Mesenteric fat pad (tissue), 1 donor: ENCODE measurements at regions not wholly inside any gene's neighbourhood (a gene's known extent, or its start where the extent isn't known, plus 50 kb on each side); places are given as distances from the start of the nearest gene placed in this dataset.

Source experiments
- DNase-seq: peaks from one replicate; pipeline ENCODE4 v3.0.0-alpha.2; 2020; ENCODE audit warnings: low spot score
- donor health status: DM: yes; HTN: yes; CAD: no.

- DNase-seq: no peak
Observed at GRCh38 chr5:124587280-124587679, 159.2 kb downstream of the ZNF608 start.

- no peak for DNase-seq
Observed at GRCh38 chr5:124584991-124585715, 161.3 kb downstream of the ZNF608 start.

DNA sequence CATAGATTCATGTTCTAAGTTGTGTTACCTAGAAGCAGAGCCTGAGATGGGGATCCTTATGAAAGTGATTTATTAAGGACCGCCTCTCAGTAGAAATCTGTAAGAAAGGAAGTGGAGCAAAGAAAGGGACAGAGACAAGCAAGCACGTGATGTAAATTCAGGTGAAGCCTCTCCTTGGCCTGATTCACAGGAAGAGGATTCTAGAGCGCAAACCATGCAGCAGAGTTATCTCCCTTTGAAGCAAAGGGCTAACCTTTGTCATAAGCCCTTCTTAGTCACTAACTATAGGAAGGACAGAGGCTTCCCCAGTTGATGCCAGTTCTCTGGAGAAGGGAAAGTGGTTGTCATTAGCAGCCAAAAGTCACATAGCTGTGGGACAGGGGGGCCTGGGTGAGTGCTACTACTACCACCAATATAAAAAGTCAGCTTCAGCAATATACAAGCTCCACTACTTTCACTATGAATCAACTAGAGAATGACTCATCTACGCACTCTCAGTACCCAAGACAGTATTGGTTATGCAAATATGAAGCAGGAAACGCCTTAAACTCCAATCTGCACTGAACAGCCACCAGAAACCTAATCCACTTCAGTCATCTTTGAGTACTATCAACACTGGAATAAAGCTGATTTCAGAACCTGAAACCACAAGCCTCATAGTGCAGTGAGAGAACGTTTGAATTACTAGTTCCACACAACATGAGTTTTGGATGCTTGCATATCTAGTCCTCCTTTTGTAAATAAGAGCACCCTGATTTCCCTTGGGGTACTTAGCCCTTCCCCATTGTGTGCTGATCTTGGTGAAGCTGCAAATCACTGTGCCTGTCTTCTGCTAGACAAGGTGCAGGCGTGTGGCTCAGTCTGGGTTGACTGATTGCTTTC, 162.7 kb downstream of the ZNF608 start:
- no peak for DNase-seq

DNA sequence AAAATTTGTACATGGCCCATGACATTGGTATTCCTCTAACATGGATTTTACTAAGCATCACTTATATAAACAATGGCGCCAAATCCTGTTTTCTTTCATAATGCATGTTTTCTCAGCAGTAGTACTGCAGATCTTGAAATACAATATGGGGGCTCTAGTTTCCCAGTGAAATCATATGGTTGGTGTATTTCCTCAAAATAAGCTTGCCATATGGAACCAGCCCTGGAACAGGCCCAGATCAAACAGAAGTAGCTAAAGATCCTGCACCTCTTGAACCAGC, 163.9 kb downstream of the ZNF608 start:
- DNase-seq: no peak

- no peak for DNase-seq
Observed at GRCh38 chr5:124581738-124582560, 164.5 kb downstream of the ZNF608 start.

DNA sequence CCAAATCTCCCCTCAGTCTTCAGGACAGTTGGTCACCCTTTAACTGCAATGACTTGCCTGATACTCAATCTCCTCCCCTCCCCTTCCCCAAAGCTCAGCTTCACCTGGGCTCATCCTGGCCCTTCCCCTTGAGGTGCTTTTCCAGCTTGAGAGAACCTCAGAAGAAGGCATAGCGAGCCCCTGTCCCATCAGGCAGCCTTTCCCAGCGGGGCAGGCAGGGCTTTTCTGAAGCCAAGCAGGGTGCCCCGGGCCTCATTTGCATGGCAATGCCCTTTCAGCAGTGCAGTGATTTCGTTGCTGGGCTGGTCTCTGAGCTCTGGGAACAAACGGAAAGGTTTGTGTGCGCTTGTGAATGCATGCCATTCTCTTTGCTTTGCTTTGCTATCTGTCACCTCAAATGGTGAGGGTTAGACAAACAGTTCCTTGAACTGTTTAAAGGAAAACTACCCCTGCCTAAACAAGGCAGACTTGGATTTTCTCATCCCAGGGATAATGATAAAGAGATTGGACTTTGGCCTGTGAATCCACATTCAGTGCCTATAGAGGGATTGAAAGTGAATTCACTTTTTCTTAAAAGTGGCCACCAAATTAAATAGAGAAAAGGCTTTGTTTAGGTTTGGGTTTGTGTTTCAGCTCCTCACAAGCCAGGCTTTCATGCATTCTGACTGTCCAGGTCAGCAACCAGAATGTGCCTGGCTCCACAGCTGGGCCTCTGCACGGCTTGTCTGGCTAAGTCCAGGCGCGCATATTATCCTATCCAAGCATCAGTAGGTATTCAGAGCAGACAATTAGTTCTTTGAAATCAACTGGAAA, 165.3 kb downstream of the ZNF608 start:
- DNase-seq: no peak

DNA sequence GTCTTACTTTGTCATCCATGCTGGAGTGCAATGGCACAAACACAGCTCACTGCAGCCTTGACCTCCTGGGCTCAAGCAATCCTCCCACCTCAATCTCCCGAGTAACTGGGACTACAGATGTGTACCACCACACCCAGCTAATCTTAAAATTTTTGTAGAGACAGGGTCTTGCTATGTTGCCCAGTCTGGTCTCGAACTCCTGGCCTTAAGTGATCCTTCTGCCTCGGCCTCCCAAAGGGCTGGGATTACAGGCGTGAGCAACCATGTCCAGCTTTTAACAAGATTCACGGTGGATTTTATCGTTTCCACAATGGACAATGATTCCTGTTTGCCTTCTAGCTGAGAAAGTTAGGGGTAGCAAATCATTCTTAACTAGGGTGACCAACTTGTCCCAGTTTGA, 165.9 kb downstream of the ZNF608 start:
- DNase-seq: no peak

- DNase-seq: no peak
Observed at GRCh38 chr5:124576848-124577409, 169.5 kb downstream of the ZNF608 start.

- DNase-seq: no peak
Observed at GRCh38 chr5:124575725-124576124, 170.7 kb downstream of the ZNF608 start.

DNA sequence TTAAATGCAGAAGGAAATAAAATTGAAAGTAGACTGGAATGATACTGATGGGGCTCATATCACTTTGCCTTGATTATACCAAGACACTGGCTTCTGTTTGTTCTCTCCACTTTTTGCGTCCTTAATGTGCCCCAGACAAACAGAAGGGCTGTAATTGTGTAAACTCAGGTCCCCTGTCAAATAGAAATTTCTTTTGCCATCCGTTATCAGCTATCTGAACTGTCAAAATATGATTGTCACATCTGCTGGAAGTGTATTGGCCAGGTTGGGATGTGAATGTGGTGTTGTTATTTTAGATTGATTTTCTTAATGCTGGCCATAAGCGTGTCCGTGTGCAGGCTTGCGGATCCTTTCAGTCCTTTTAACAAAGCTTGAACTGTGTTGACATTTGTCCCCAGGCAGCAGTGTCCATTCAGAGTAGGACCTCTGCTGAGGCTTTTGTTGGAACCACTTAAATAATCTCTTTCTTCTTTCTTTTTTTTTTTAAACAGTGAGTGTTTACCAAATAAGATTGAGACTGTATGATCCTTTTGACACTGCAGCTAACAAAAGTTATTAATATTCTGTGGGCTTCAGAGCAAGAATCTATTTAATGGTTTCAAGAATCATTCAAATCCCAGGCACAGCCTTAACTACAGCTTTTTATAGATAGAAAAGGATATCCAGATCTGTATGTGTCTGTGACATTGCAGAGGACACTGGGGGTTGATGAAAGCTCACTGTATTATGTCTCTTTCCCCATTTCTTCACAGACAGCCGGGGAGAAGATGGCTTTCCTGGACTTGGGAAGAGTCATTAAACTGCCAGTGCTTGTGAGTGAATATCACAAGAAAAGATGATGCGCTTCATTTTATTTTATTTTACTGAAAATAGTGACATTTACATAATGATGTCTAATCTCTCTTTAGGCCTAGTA, 171.7 kb downstream of the ZNF608 start:
- DNase-seq: no peak

GRCh38 chr5:124572971-124573370, 173.5 kb downstream of the ZNF608 start:
- DNase-seq: no peak

GRCh38 chr5:124570285-124571035, 176.0 kb downstream of the ZNF608 start:
- no peak for DNase-seq

- no peak for DNase-seq
Observed at GRCh38 chr5:124566875-124567450, 179.5 kb downstream of the ZNF608 start.

DNA sequence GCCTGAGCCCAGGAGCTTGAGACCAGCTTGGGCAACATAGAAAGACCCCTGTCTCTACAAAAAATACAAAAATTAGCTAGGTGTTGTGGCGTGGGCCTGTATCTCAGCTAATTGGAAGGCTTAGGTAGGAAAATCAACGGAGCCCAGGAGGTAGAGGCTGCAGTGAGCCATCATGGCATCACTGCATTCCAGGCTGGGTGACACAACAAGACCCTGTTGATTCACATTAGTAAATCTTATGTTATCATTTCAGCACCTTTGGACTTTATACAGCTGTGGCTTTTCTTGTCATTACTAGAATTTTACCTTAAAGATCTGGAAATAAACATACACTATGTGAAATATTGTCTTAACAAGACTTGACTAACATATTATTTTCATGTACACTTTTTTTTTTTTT, 185.0 kb downstream of the ZNF608 start:
- DNase-seq: no peak

DNA sequence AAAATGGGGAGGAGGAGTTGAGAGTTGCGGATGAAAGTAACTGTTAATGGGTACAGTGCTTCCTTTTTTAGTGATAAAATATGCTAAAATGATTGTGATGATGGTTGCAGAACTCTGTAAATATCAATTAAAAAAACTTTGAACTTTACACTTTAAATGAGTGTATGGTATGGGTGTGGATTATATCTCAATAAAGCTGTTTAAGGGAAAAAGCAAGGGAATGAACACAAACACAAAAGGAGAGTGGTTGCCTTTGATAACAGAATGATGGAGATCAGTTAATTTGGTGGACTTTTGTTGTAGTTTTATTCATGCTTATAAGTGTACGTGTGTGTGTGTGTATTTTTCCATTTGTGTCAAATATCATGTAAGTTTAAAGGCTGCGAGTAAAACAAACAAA, 186.1 kb downstream of the ZNF608 start:
- DNase-seq: no peak

DNA sequence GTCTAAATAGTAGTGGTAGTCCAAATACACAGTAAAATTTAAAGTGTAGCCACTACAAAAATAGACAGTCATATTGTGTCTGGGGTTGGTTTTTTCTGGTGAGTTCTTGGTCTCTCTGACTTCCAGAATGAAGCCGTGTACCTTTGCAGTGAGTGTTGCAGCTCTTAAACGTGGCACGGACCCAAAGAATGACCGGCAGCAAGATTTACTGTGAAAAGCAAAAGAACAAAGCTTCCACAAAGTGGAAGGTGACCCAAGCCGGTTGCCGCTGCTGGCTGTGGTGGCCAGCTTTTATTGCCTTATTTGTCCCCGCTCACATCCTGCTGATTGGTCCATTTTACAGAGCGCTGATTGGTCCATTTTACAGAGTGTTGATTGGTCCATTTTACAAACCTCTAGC, 188.7 kb downstream of the ZNF608 start:
- DNase-seq: no peak

DNA sequence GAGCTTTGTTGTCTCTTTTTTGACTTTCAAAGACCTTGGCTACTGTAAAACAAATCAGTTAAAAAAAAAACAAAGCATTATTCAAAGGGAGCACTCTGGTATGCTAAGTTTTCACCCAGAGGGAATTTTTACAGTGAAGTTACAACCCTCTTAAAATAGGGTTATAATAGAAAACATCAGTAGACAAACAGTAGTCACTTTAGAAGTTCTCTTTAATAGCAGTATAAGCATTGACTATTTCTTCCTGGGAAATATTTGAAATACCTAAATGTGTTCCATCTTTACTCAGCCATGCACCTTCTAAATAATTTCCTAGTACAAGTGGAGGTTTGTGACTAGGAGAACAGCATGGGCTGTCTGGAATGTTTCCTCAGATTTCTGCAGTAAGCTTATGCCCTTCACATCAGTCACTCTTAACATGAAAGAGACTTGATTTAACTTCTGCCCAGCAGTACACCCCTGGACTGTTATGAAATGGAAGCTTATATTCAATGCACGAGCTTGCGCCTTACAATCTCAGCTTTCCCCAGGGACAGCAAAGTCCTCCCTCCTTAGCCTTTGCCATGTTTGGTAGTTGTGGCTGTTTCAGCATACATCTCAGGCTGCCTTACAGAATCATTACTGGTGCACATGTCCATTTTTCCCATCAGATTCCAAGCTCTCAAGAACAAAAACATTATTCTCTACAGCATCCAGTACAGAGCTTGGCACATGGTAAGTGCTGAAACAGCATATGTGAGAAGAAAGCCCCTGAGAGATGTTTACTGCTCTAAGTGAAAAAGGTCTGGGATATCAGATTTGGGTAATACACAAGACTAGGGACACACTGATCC, 191.5 kb downstream of the ZNF608 start:
- DNase-seq: no peak

DNA sequence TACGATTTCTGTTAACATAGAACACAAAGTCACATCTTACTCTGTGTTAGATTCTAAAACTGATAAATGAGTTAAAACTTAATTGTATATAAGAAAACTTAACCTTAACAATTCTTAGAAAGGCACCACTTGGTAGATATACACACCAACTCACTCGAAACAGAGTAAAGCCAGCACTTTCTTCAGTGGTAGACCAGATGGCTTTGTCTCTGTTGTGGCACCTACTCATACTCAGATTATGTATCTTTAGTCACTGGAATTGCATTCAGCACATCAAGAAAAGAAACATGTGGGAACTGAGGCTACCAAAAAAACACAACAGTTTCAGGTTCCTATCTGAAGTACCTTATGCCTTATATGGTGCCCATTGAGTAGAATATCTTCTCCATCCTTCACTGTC, 192.5 kb downstream of the ZNF608 start:
- DNase-seq: no peak
